ENCODE measurements at regions not wholly inside any gene's neighbourhood (a gene's known extent, or its start where the extent isn't known, plus 50 kb on each side); places are given as distances from the start of the nearest gene placed in this dataset.

DNA sequence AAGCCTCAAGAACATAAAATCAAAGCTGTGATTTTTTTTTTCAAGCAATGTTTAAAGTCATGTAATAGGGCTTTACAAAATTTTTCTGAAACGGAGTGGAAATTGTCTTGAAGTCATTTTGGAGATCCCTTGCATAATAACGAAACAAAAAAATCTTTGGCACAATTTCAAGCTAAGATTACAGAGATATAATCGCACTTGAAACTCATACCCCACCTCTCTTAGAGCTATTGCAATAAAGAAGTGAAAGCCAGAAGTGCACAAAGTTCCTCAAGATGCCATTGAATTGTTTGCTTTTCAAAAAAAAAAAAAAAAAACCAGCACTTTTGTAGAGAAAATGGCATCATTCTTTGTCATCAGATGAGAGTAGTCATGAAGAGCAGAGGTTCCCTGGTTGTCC is 152.3 kb downstream of the PAX3 start:
- no peak for DNase-seq

DNA sequence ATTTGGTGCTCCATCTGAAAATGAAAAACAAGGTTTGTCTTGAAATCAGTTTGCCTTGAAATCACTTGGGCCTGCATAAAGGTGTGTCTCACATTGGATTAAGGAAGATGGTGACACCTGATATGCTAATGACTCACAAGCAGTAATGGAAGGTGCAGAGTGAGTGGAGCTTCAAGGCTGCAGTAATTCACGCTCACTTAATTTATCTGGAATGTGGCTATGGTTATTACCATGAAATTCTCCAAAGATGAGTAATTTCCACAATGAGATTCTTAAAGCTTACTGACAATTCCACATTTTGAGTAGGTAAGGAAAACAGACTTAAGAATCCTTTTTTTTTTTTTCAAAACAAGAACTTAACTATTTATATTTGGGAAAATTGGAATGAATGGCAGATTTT is 156.8 kb downstream of the PAX3 start:
- DNase-seq = no peak

DNA sequence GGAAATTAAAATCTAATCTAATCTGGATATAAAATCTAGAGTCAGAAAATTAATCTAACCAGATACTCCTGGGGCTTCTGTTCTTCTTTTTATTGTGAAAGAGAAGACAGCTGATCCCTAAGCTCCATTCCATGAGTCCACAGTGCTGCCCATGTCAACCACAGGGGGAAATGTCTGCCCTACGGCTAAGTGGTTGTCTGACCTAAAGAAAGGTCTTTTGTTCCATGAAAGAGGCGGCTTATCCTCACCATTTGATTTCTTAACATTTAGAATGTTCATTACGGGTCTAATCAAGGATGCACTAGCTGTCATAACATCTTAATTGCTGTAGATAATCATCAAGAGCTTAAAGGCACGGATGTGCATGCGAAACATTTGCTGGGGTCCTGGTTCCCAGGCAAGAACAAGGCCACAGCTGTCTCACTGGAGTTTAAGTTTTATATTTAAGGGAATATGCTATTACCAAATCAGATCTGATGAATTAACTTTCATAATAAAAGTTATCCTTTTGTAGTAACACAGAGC is 162.6 kb downstream of the PAX3 start:
- DNase-seq = no peak

DNA sequence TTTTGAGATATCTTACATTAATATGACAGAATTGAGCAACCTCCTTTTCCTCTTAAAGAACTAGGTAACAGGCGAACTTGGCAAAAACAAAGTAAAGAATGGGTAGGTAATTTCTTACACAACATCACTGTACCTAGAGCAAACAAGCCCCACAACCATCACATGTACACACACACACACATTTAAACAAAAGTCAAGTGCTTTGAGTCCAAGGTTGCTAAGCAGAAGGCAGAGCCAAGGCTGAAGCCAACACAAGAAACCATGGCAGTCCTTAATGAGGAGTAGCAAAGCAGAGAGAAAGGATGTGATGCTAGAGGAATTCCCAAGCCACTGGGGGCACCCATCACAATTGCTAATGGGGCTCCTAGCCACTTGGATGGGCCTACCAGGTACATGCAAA is 164.1 kb downstream of the PAX3 start:
- DNase-seq = no peak

DNA sequence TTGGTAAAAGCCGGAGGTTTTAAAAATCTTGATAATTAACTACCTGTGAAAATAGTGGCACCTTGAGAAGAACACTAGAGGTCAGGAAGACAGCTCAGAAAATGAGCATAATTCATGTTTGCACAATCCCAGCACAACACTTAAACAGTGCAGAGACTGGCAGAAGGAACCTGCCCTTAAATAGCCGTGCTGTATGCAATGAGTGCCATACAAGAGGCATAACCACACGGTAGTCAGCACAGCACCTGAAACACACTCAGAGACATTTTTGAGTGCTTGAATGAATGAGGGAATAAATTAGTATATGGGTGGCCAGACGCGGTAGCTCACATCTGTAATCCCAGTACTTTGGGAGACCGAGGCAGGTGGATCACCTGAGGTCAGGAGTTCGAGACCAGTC is 164.9 kb downstream of the PAX3 start:
- no peak for DNase-seq

DNA sequence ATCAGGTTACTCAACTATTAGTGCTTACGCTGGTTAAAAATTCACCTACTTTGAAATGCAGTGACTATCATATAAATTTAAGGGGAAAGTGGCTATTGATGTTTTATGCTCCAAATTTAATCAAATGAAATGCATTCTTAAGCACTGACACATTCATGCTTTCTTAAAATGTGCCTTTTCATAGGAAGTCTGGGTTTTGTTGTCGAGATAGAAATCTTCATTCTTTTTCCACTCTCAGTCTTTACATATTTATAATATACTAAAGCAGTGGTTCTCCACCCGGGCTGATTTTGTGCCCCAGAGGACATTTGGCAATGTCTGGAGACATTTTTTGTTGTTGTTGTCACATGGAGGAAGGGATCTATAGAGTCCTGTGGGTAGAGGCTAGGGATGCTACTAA is 167.9 kb downstream of the PAX3 start:
- DNase-seq = no peak

DNA sequence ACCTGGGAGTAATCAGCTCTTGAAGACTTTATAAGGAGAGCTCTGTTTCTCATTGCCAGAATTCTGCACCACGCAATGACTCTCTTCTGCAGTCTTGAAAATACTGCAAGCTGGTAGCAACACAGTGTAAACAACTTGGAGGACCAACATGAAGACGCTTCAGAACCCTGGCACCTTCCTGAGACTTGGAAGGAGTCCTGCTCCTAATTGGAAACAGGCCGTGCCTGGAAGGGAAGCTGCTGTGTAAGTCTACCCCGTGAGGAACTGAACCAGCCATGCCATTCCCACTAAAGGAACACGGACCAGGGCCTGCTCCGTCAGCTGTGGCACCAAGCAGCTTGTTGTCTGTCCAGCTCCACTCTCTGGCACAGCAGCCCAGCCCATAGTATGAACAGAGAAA is 171.1 kb downstream of the PAX3 start:
- no peak for DNase-seq

DNA sequence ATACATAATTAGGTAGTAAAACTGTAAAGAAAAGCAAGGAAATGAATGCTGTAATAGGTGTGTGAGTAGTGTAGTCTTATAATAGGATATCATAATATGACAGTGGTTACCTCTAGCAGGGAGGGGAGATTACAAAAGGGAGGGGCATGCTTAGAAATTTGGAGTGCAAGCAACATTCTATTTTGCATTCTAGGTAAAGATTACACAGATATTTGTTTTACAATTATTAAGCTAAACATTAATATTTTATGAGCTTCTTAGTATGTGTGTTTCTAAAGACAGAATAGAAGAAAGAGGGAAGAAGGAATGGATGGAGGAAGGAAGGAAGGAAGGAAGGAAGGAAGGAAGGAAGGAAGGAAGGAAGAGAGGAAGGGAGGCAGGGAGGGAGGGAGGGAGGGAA is 177.9 kb downstream of the PAX3 start:
- no peak for DNase-seq

DNA sequence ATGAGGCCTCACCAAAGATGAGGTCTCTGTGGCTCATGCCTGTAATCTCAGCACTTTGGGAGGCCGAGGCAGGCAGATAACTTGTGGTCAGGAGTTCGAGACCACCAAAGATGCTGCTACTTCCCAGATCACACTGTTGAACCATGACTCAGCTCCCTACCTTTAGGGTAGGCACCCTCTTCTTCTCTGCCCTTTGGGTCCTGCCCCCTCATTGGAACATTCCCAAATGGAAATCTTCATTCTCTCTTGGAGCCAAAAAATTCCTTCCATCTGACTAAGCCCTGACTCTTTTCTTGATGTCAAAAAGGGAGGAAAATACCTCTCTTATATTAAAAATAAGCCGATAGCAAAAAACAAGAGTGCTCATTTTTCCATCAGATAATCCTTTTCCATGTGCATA is 183.5 kb downstream of the PAX3 start:
- no peak for DNase-seq

DNA sequence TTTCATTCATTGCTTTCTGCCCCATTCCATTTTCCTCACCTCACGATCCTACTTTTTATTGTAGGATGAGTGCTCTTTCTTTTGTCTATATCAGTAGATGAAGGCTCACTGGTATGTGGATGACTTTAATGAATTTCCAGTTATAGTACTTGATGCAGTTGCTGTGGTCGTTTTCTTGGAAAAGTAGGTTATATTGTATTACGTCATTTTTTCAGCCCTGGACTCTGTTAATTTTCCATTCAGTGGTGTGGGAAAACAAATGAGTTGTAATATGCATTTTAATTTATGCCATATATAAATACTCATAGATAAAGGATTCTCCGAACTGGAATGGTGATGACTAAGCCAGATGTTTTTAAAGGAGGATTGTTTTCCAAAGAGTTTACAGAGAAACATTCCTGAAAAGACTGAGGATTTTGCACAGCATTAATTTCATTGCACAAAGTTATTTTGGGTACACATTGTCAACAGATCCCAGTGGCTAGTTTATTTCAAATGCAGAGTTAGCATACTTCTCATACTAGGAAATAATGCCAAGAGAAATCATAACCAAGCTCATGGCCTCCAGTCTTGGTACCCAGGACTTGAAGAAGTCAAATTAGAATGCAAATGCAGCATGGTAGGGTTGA is 189.7 kb downstream of the PAX3 start:
- no peak for DNase-seq

DNA sequence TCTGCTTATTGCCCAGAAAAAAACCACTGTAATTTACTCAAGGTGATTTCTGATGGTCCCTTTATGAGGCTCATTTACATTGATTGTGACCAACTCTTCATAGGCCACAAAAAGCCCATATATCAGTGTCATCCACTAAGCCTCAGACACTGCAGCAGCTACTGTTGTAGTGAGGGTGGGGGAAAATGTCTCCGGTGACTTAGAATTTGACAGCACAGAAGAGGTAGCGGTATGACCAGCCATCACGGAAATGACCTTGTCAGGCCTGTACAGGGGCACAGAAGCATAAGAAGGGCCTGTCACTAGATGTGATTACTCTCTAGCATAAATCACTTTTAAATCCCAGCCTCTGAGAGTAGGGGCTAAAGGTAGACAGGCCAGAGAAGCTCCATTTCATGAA is 190.3 kb downstream of the PAX3 start:
- no peak for DNase-seq

DNA sequence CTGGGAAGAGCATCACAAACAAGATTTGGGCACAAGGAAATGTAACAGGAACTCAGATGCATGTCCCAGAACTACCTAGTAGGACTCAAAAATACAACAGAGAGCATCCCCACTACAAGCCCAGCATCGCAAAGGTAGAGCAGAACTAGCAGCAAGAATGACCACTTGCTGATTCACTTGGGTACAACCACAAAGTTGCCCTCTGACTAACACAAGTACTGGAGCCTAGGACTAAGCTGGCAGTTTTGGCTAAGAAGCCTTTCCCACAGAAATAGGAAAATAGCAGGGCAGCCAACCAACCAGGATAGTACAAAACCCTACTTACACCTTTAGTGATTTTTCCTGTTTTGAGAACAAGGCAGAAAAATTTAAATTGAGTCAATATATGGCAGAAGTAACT is 193.8 kb downstream of the PAX3 start:
- no peak for DNase-seq

DNA sequence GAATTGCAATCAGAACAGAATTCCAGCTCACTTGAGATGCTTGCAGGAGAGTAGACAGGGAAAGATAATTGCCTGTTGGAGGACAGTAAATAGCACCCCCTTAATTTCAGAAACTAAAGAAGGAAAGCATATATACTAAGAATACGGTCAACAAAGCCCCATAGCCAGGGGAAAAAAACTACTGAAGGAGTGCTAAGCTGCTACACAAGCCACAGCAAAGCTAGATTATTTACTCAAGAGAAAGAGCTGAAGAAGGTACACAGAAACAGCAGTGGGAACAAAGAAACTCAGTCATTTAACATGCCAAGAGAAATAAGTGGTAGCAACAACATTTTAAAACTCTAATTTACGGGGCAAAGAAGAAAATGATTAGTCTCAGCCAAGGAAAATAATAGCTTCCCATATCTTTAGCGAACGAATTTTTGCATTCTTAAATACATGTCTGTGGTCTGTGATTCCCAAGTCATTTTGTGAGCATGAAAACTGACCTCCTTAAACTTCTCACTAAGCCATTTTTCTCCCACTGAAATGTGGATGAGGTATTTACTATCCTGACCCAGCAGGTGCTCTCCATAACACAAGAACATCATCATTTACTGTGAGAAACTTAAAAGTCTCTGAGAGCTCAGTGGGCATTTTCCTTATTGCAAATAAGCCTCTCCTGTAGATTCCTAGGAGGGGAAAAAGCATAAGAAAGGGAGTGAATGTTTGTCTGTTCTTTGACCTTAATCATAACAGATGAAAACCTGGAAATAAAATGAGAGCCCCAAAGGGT is 196.0 kb downstream of the PAX3 start:
- no peak for DNase-seq

DNA sequence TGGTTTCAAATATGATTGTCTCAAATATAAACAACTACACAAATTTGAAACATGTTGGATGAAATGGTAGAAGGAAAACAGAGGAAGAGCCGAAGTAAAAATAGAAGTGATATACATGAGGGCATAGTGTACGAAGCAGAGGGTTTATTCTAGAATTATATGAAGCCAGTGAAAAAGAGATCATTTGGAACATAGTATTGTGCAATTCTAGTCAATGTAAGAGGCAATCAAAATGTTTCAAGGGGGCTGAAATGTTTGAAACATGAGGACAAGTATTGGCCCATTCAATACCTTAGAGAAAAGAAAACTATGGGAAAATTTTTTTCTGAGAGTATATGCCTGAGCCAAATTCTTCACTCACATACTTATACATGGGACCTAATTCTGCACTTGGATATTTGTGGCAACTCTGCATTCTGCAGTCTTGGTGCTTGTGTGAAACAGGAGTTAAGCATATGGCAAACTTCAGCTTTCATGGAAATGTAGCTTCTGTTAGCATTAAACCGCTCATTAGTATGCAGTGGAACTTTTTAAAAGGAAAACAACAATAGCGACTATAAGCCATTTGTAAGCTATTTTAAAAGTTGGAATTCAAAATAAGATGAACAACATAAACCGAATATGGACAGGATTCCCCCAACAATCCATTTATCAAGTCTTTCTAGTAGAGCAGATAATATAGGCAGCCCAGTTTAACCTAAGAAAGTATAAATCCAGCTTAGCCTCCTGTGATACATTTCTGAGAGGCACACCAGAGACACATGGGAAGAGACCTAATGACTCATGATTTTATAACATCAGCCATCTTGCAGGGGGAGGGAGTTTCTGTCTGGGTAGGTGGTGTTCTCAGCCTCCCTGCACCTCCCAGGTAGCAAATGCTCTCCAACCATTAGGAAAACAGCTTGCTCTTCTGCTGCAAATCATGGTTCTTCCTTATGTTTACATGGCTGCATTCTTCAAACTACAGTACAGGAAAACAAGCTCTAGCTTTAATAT is 197.8 kb downstream of the PAX3 start:
- no peak for DNase-seq

DNA sequence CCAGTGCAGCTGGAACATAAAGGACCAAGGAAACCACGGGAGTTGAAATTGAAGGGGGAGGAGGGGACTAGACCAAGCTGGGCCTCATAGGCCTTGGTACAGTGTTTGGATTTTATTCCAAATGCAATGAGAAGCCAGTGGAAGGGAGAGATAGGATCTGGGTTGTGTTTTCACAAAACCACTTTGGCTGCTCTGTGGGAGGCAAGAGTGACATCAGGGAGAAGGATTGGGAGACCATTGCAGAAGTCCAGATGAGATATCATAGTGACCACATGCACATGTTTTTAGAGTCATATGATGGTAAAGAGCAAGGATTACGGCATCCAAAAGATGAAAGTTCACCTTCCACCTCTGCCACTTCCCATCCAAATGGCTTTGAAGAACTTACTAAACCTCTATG is 210.2 kb downstream of the PAX3 start:
- DNase-seq = no peak

DNA sequence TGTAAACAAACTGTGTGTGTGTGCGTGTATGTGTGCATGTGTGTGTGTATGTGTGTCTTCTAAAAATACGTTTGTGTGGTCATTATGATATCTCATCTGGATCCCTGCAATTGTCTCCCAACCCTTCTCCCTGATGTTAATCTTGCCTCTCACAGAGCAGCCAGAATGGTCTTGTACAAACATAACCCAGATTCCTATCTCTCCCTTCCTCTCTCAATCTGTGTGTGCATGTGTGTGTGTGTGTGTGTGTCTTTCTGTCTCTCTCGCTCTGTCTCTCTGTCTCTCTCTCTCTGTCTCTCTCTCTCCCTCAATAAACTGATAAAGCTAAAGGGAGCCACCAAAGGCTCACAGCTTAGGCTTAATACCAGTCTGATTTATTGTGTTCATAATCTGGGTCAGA is 210.8 kb downstream of the PAX3 start:
- DNase-seq = no peak

DNA sequence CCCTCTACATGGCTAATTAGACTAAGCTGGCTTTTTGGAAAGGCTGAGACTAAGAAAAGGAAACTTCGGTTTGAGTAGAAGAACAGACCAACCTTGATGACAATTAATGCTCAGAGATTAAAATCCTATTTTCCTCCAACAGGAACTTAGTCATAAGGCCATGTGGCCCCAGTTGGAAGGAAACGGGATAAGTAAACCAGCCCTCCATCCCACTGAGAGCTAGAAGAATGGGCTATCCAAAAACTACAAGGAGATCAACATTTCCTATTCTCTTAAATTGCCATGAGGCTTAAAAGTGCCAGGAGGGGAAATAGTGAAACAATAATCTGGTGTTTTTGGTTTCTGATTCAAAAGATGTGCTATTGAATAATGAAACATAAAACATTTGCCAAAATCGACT is 216.6 kb downstream of the PAX3 start:
- no peak for DNase-seq

DNA sequence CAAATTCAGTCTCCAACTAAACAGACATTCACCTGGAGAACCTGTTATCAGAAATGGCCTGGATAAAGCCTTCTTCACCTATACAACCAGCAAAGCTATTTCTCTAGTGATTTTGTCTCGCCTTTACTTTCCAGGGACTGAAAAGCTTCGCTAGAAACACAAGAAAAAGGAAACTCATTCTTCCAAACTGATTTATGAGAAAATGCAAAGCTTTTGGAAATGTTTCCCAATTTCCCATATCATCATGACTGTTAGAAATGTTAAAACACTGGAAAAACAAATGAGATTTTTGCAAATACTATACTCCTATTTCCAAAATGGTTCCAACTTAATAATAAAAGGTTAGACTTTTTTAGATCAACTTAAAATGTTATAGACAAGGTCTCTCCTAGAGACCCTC is 218.7 kb downstream of the PAX3 start:
- DNase-seq = no peak

DNA sequence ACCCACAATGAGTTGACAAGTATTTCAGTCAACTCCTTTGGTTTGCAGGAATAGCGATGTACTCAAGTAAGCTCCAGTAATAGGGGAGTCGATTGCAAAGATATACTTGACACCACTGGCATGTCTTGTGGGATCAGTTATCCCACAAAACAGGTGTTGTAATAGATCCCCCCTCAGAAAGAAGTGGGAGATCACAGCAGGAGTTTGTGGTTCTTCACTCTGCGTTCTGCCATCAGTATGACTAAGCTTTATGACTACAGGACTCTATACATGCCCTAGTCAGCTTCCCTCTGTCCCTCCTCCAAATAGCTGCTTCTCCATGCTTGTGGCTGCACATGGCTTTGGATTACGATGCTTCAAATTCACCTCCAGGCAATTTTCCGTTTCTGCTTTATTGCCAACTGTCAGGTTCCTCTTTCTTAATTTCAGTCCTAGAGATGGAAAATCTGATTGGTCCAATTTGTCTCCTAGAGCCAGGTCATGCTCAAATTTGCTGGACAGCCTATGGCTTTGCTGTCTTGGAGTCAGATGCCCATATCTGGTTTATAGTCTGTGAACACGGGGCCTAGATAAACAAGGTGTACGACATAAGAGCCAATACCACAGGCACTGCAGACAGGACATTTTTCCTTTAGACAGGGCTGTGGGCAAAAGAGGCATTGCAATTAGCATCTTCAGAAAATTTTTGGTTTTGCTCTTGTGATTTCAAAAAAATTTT is 221.7 kb downstream of the PAX3 start:
- no peak for DNase-seq

DNA sequence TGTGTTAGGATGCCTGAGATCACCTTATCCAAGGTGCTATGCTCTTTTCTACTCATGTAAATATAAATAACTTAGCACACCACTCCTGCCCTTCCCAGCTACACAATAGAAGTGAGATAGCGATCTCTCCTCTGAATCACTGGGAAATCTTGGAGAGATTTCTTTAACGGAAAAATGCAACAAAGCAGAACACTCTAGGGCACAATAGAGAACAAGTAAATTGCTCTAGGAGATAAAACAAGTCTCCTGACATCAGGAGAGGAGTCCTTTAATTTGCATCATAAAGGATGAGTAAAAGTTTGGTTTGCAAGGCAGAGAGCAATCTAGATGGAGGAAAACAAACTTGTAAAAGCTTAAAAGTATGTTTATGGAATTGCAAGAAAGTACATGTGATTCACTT is 224.1 kb downstream of the PAX3 start:
- DNase-seq = no peak

DNA sequence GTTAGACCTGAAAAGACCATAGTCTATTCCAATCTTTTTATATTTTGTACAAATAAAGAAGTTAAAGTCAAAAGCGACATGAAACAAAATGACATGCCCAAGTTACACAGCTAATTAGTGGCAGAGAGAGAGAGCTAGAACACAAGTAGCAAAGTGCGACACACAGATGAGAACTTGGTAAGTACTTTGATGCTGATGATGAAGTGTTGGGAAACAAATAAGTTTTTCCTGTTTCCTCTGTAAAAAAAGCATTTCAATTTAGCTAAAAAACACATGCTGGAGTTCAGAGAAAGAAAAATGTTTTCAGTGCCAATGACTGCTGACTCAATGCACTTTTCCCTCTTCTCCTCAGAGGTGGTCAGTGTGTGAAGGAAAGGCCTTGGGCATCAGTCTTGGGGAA is 226.9 kb downstream of the PAX3 start:
- DNase-seq = no peak

DNA sequence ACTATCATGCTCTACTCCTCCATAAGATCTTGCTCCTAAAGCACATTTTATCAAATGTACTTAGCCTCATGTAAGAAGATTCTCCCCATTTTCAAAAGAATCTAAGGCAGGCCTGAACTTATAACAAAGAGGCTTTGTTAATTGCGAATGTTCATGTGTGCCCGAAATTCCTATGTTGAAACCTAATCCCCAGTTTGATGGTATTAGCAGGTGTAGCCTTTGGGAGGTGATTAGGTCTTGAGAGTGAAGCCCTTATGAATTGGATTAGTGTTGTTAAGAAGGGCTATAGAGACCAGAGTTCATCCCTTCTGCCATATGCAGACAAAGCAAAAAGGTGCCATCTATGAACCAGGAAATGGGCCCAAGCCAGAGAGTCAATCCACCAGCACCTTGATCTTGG is 234.5 kb downstream of the PAX3 start:
- no peak for DNase-seq
